IMR-90 (cell line): ENCODE measurements at regions not wholly inside any gene's neighbourhood (a gene's known extent, or its start where the extent isn't known, plus 50 kb on each side); places are given as distances from the start of the nearest gene placed in this dataset.

Experiments used
- ATAC-seq: fragments of 200-7000 bp; cut with Tn5 transposase; 2 replicates; pipeline ENCODE4 v1.9.1; 2020; ENCODE audit warnings: low read depth, mild to moderate bottlenecking, moderate library complexity
- BruUV-seq: library from RNA; stranded (reverse); fragments of 400-500 nt; replicated peaks from 2 replicates; lab custom pipeline; 2021; lab: Mats Ljungman, UMichigan
- CTCF ChIA-PET: fragments of 300-600 bp; formaldehyde crosslinking; extraction: SDS; loops from one replicate; lab custom pipeline; 2021; ENCODE audit warnings: antibody characterized with exemption; lab: Yijun Ruan, JAX
- POLR2A ChIA-PET: fragments of 300-600 bp; sonication (Branson Sonifier 250); formaldehyde crosslinking; loops from one replicate; lab custom pipeline; 2022; ENCODE audit warnings: antibody characterized with exemption; ENCODE audit not compliant: unreplicated experiment; lab: Charles Lee
- DNase-seq: peaks from one replicate; pipeline ENCODE4 v3.0.0; 2013
- H2AFZ ChIP-seq: replicated peaks from 2 replicates; pipeline ENCODE3; 2013; ENCODE audit warnings: low read length, mild to moderate bottlenecking; ENCODE audit not compliant: poor library complexity
- H2AK5ac ChIP-seq: 2 replicates; pipeline ENCODE4 v1.6.1; 2013; ENCODE audit warnings: low read depth, low read length, inconsistent platforms
- H2AK9ac ChIP-seq: replicated peaks from 2 replicates; pipeline ENCODE3; 2013; ENCODE audit warnings: mild to moderate bottlenecking, low read depth, low read length, moderate library complexity; ENCODE audit not compliant: poor library complexity
- H2BK120ac ChIP-seq: 2 replicates; pipeline ENCODE4 v1.6.1; 2013; ENCODE audit warnings: low read depth, low read length, inconsistent platforms
- H2BK15ac ChIP-seq: 3 replicates; pipeline ENCODE4 v1.6.1; 2013; ENCODE audit warnings: low read depth, low read length, inconsistent platforms
- H2BK20ac ChIP-seq: 2 replicates; pipeline ENCODE4 v1.6.1; 2013; ENCODE audit warnings: low read depth, mild to moderate bottlenecking, inconsistent platforms, low read length, moderate library complexity
- H2BK5ac ChIP-seq: 2 replicates; pipeline ENCODE4 v1.6.1; 2013; ENCODE audit warnings: mild to moderate bottlenecking, low read depth, low read length, inconsistent platforms; ENCODE audit not compliant: poor library complexity, severe bottlenecking
- H3K14ac ChIP-seq: replicated peaks from 2 replicates; pipeline ENCODE4 v1.6.1; 2013; ENCODE audit warnings: low read depth, low read length, inconsistent platforms
- H3K18ac ChIP-seq: 2 replicates; pipeline ENCODE4 v1.6.1; 2013; ENCODE audit warnings: low read depth, low read length, control low read depth
- H3K23ac ChIP-seq: 2 replicates; pipeline ENCODE4 v1.6.1; 2013; ENCODE audit warnings: low read depth, low read length, inconsistent platforms
- H3K27ac ChIP-seq: 2 replicates; pipeline ENCODE4 v1.5.1; 2013; ENCODE audit warnings: mild to moderate bottlenecking, control low read depth, low read length; ENCODE audit not compliant: insufficient read depth
- H3K27me3 ChIP-seq: 2 replicates; pipeline ENCODE4 v1.6.1; 2013; ENCODE audit warnings: low read length; ENCODE audit not compliant: control insufficient read depth, insufficient read depth
- H3K36me3 ChIP-seq: 2 replicates; pipeline ENCODE4 v1.6.1; 2013; ENCODE audit warnings: low read length, mixed read lengths; ENCODE audit not compliant: control insufficient read depth, insufficient read depth
- H3K4ac ChIP-seq: 2 replicates; pipeline ENCODE4 v1.6.1; 2013; ENCODE audit warnings: low read depth, low read length, inconsistent platforms
- H3K4me1 ChIP-seq: 2 replicates; pipeline ENCODE4 v1.6.1; 2013; ENCODE audit warnings: low read length, mixed read lengths; ENCODE audit not compliant: control insufficient read depth, insufficient read depth
- H3K4me2 ChIP-seq: 2 replicates; pipeline ENCODE4 v1.6.1; 2013; ENCODE audit warnings: low read depth, mild to moderate bottlenecking, control low read depth, low read length, moderate library complexity
- H3K4me3 ChIP-seq: 2 replicates; pipeline ENCODE4 v1.5.1; 2013; ENCODE audit warnings: low read depth, mild to moderate bottlenecking, control low read depth, low read length, moderate library complexity; ENCODE audit not compliant: insufficient read depth
- H3K56ac ChIP-seq: 2 replicates; pipeline ENCODE4 v1.6.1; 2013; ENCODE audit warnings: low read length, inconsistent platforms; ENCODE audit not compliant: insufficient read depth; ENCODE audit errors: extremely low read depth
- H3K79me1 ChIP-seq, 2 experiments: 2 replicates each; pipeline ENCODE4 v1.6.1; 2013; ENCODE audit warnings: low read length in 2 of 2, inconsistent platforms in 1 of 2, low read depth in 1 of 2
- H3K9ac ChIP-seq: 2 replicates; pipeline ENCODE4 v1.6.1; 2013; ENCODE audit warnings: low read depth, low read length, control low read depth
- H3K9me1 ChIP-seq: 2 replicates; pipeline ENCODE4 v1.6.1; 2013; ENCODE audit warnings: low read length, inconsistent platforms; ENCODE audit not compliant: insufficient read depth
- H3K9me3 ChIP-seq: 2 replicates; pipeline ENCODE4 v1.6.1; 2013; ENCODE audit warnings: low read length; ENCODE audit not compliant: control insufficient read depth, insufficient read depth
- H4K20me1 ChIP-seq: 2 replicates; pipeline ENCODE4 v1.6.1; 2013; ENCODE audit warnings: low read length, inconsistent platforms; ENCODE audit not compliant: insufficient read depth
- H4K5ac ChIP-seq: 2 replicates; pipeline ENCODE4 v1.6.1; 2013; ENCODE audit warnings: mild to moderate bottlenecking, low read depth, low read length, control low read depth
- H4K8ac ChIP-seq, 2 experiments: 2 replicates each; pipeline ENCODE4 v1.6.1; 2013; ENCODE audit warnings: low read depth in 2 of 2, low read length in 2 of 2, control low read depth in 1 of 2, inconsistent platforms in 1 of 2
- H4K91ac ChIP-seq: 2 replicates; pipeline ENCODE4 v1.6.1; 2013; ENCODE audit warnings: low read depth, low read length, inconsistent platforms; ENCODE audit not compliant: insufficient read depth
- NFE2L2 ChIP-seq: fragments of 150-350 bp; IDR thresholded peaks from 2 replicates; pipeline ENCODE4 v1.6.1; 2016; ENCODE audit warnings: low read depth, mild to moderate bottlenecking, low read length
- RAD21 ChIP-seq: IDR thresholded peaks from 2 replicates; pipeline ENCODE4 v1.6.1; 2012; ENCODE audit warnings: low read length, improper control_type of control experiment
- WGBS, 2 experiments: methylation state at CpG; one replicate each; pipeline versions ENCODE4 v1.1.5 to v1.1.7; 2013; ENCODE audit warnings: missing lambda C conversion rate in 2 of 2; ENCODE audit not compliant: insufficient read length in 1 of 2; ENCODE audit errors: extremely low coverage in 2 of 2; 5-methylcytosine and 5-hydroxymethylcytosine counted together
- dilution Hi-C: fragments of 300-500 bp; cut with HindIII; formaldehyde crosslinking; loops from one replicate; pipeline ENCODE4 v1.14.3; 2018; ENCODE audit warnings: low sequenced_read_pairs; ENCODE audit not compliant: unreplicated experiment
- in situ Hi-C: fragments of 300-500 bp; cut with MboI; formaldehyde crosslinking; loops from 3 replicates; pipeline ENCODE4 v1.14.3; 2019; ENCODE audit warnings: low sequenced_read_pairs, inconsistent platforms, mixed read lengths
- intact Hi-C: fragments of 100-400 bp; cut with micrococcal nuclease; formaldehyde crosslinking; loops from 2 replicates; pipeline ENCODE4 v1.10.0; 2022

DNA sequence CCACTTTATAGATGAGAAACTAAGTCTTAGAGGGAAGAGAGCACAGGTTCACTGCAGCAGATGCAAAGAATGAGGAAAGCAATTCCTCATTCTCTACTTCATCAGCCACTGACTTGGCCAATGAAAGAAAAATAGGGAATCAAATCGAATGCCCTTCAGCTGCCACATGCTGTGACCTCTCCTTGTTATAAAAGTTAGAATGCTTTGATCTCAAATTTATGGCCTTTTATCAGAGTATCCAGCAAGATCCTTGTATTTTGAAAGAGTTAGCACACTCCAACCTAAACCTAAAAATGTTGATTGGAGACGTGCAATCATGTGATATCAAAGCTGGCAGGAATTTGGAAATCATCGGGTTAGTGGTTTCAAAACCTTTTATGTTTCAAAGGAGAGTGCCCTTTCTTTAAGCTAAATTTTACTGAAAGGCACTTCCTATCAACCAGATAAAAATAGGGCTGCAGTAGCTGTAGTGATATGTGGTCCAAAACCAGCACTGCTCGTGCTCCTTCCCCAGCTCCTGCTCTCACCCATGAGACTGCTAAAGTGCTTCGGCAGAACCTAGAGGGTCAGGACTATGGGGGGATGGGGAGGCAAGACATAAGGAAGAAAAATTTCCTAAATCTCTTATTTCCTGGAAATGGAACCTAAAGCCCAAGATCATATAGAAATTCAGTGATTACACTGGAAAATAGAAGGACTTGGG, 617.0 kb downstream of the PYDC2 start:
- no peak overlapping the region for H2BK120ac ChIP-seq
- H3K9me1 ChIP-seq = no peaks in the 10 kb centered on the region
- no peak overlapping the region for H2AK9ac ChIP-seq
- H4K20me1 ChIP-seq = no peaks in the 10 kb centered on the region
- no peak overlapping the region for H4K91ac ChIP-seq
- dilution Hi-C loops = no loop called here
- no peaks in the 10 kb centered on the region for H3K36me3 ChIP-seq
- no peak for TF ChIP-seq RAD21
- TF ChIP-seq NFE2L2 = no peak
- no peak overlapping the region for H3K23ac ChIP-seq
- H3K27ac ChIP-seq = no peak overlapping the region
- H3K14ac ChIP-seq = no peak overlapping the region
- no peak overlapping the region for H3K56ac ChIP-seq
- no peaks in the 10 kb centered on the region for H3K4me1 ChIP-seq
- H2AK5ac ChIP-seq = no peak overlapping the region
- ATAC-seq (no peak), DNase-seq (no peak)
- H3K4me2 ChIP-seq = no peak overlapping the region
- no CpG with 5 or more reads among the region's 5 CpGs for WGBS, 2 experiments
- intact Hi-C loops = no loop called here
- H2BK5ac ChIP-seq = no peak overlapping the region
- H4K5ac ChIP-seq = no peak overlapping the region
- H3K27me3 ChIP-seq = no peaks in the 10 kb centered on the region
- POLR2A ChIA-PET = no interaction called here
- in situ Hi-C loops = no loop called here
- no peak overlapping the region for H3K4me3 ChIP-seq
- no peak overlapping the region for H2BK20ac ChIP-seq
- no peak overlapping the region for H2AFZ ChIP-seq
- no peaks in the 10 kb centered on the region for H3K79me1 ChIP-seq
- H3K4ac ChIP-seq = no peak overlapping the region
- no TSS peak for BruUV-seq
- no peak overlapping the region for H2BK15ac ChIP-seq
- CTCF ChIA-PET = no interaction called here
- H3K18ac ChIP-seq = no peak overlapping the region
- H3K9me3 ChIP-seq = peaks cover 6% of the 10 kb centered on the region
- no peak overlapping the region for H3K9ac ChIP-seq
- no peak overlapping the region for H4K8ac ChIP-seq
